SHP77 (cell line): ENCODE measurements at regions not wholly inside any gene's neighbourhood (a gene's known extent, or its start where the extent isn't known, plus 50 kb on each side); places are given as distances from the start of the nearest gene placed in this dataset.
"Not testable (repeated sequence)": the region's sequence is repeated elsewhere in the genome, so short reads cannot be mapped to it uniquely, and the experiment has no call there.

Experiments used
- DNase-seq, 2 experiments: peaks; one replicate each; lab custom pipeline; 2025; lab: John Stamatoyannopoulos, UW

GRCh38 chr4:189773909-189774308 is 166.8 kb upstream of the FRG1 start:
- DNase-seq: no peak

- no peak for DNase-seq
Observed at GRCh38 chr4:189779281-189779980, 161.2 kb upstream of the FRG1 start.

- peak; percentile 68 to 81 for DNase-seq
Observed at GRCh38 chr4:189780391-189780790, 160.3 kb upstream of the FRG1 start.

DNA sequence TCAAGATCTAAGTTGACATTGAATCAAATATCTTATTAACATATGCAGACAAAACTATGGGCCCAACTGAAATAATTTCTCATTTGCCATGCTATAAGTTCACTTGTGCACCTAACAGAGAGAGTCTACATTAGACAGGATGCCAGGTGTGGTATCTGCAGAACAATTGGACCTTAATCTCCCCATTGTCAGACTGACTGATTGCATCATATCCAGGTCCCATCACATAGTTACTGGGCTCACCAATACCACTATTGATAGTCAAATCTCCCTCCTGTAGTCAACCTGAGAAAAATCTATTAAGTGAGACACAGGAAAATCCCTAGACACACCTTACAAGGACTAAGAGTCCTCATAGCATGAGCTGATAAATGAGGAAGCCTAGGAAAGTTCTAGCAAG is 156.0 kb upstream of the FRG1 start:
- DNase-seq: no peak

- peak in 1 of 2 experiments; percentile 67 for DNase-seq
Observed at GRCh38 chr4:189785257-189785656, 155.4 kb upstream of the FRG1 start.

- DNase-seq: peak in 1 of 2 experiments; percentile 25
Observed at GRCh38 chr4:189786447-189786846, 154.2 kb upstream of the FRG1 start.

DNA sequence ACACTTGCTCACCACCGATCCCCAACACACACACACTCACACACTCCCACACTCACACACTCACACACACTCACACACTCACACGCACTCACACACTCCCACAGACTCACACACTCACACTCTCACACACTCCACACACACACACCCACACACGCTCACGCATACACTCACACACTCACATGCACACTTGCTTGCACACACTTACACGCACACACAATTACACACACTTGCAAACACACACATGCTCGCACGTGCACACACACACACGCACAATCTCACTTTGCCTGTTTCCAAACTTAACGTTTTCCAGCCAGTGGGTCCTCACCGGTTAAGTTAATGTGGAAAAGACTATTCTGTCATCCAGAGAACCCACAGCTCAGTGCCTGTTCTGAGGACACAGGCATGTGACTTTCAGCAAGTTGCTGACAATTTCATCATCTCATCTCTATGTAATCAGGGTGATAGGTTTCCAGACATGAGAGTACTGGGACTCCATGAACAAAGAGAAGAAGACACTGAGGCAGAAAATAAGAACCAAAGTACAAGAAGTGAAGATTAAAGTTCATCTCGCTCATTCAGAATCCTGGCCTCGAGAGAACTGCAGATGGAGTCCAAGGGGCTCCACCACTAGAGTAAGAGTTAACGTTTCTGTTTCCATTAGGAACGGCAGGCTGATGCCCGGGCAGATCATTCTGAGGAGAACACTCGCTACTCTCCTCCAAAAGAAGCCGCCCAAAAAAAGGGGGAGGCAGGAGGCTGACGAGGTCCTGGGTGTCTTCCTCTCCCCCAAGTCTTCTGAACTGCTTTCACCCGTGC is 153.2 kb upstream of the FRG1 start:
- no peak for DNase-seq

- DNase-seq: peak; percentile 47 to 71
Observed at GRCh38 chr4:189792924-189793618, 147.6 kb upstream of the FRG1 start.

DNA sequence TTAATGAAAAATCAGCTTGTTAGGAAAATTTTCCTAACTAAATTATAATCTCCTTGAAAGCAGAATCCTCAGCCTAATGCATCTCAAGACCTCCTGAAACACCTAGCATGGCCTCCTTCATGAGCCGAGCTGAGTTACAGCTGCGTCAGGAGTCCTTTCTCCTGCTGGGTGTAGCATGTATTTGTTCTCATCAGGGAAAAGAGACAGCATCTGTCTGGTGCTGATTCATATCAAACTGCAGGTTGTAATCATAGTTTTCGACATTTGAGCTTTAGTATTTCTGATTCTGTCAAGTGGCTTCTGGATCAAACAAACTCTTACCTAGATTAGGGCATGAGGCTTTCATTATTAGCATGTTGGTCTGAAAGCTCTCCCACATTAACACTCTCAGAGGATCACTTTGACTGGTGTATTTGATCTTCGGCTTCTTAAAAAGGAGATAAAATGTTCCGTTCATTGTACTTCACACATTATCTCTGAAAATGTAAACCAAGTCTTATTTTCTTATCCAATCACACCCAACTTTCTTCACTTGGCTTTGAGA is 140.1 kb upstream of the FRG1 start:
- no peak for DNase-seq

GRCh38 chr4:189802884-189803283 is 137.8 kb upstream of the FRG1 start:
- no peak for DNase-seq

GRCh38 chr4:189804894-189805293 is 135.8 kb upstream of the FRG1 start:
- no peak for DNase-seq

- DNase-seq: no peak
Observed at GRCh38 chr4:189806506-189806905, 134.2 kb upstream of the FRG1 start.

- DNase-seq: no peak
Observed at GRCh38 chr4:189807031-189807430, 133.6 kb upstream of the FRG1 start.

DNA sequence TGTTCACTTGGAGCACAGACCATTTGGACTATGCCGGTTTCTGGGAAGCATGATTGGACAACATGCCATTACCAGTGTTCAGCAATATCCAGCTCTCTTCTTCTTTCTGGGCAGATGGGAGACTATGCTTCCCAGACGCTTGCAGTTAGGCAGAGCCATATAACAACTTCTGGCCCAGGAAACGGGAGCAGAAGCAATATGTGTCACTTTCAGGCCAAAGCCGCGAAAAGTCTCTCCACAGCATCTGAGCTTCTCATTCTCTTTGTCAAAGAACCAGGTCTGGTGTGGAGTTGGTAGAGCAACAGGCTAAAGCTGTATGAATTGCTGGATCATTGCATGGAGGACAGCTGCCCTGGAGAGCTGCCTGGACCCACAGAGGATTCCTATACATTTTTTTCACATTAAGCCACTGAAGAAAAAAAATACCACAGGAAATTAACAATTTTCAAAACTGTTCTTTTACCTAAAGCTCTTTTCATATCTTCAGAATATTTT is 131.4 kb upstream of the FRG1 start:
- no peak for DNase-seq

GRCh38 chr4:189809839-189810238 is 130.8 kb upstream of the FRG1 start:
- no peak for DNase-seq

- not testable (repeated sequence) for DNase-seq
Observed at GRCh38 chr4:189810318-189811181, 130.1 kb upstream of the FRG1 start.

DNA sequence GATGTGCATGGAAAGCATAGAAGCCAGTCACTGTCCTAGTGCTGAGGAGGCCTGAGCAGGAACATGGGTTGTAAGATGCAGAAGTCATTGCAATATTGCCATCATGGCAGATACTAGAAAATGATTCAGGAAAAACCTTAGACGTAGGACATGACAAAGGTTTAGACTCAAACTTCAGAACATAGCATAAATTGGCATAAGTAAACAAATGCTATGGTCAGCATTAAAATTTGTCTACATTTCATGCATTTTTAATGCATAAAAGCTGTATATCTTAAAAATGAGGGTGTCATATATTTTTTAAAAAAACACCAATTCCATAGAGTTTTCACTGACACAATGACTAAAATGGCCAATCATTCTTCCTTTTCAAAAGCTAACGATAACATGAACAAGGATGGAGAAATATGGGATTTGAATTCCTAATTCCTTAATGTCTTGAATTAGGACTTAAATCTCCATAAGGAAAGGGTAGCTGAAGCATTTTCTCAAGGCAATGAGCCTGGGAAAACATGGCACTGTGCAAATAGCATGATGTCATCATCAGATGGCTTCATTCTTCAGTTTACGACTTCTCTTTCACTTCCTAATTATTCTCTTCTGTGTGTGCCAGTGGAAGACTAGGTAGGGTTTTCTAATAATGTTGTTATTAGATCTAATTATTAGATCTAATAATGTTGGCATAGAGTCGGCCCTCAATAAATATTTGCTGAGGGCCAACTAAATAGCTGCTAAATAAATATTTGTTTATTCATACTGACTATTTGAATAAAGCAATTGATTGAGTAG is 125.1 kb upstream of the FRG1 start:
- no peak for DNase-seq

- no peak for DNase-seq
Observed at GRCh38 chr4:189822326-189822725, 118.3 kb upstream of the FRG1 start.

GRCh38 chr4:189823591-189823990 is 117.1 kb upstream of the FRG1 start:
- no peak for DNase-seq

GRCh38 chr4:189825466-189825865 is 115.2 kb upstream of the FRG1 start:
- no peak for DNase-seq

DNA sequence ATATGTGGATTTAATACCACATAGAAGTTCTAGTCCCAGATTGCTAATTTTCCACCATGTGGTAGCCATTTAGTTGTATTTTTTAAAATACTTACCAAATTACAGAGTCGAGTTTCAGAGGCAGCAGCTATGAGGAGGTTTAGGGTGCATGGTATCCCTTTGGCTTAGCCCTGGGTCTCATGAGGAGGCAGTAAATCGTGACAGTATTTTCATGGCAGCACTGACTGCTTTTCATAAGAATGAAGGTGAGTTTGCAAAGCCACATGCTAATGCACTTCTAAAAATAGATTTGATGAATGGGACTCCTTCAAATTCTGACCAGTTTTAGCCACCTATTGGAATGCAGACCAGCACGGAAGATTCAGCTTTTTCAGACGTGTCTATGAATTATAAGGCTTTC is 114.0 kb upstream of the FRG1 start:
- no peak for DNase-seq
